ENCODE measurements at regions not wholly inside any gene's neighbourhood (a gene's known extent, or its start where the extent isn't known, plus 50 kb on each side); places are given as distances from the start of the nearest gene placed in this dataset.

GRCh38 chr15:69818529-69818928 lies 279.2 kb downstream of the TLE3 start:
- no peak for TF ChIP-seq CTCF (IDR thresholded peaks at IDR 0.05; ENCODE audit: low read depth, low read length)
- no peak overlapping the region for H3K4me3 ChIP-seq (ENCODE audit: low read depth, low read length)

GRCh38 chr15:69819371-69819770 lies 278.3 kb downstream of the TLE3 start:
- H3K4me3 ChIP-seq (ENCODE audit: low read depth, low read length): no peak overlapping the region
- no peak for TF ChIP-seq CTCF (IDR thresholded peaks at IDR 0.05; ENCODE audit: low read depth, low read length)

- no peak for TF ChIP-seq CTCF (IDR thresholded peaks at IDR 0.05; ENCODE audit: low read depth, low read length)
- H3K4me3 ChIP-seq (ENCODE audit: low read depth, low read length): no peak overlapping the region
These were observed 276.9 kb downstream of the TLE3 start for GRCh38 chr15:69820819-69821218.

- H3K4me3 ChIP-seq (ENCODE audit: low read depth, low read length): no peak overlapping the region
- TF ChIP-seq CTCF (IDR thresholded peaks at IDR 0.05; ENCODE audit: low read depth, low read length): no peak
These were observed 274.4 kb downstream of the TLE3 start for GRCh38 chr15:69823223-69823907.

GRCh38 chr15:69824075-69824876 lies 273.4 kb downstream of the TLE3 start:
- TF ChIP-seq CTCF (IDR thresholded peaks at IDR 0.05; ENCODE audit: low read depth, low read length): no peak

GRCh38 chr15:69824877-69825406 lies 272.8 kb downstream of the TLE3 start:
- H3K4me3 ChIP-seq (ENCODE audit: low read depth, low read length): no peak overlapping the region
- TF ChIP-seq CTCF (IDR thresholded peaks at IDR 0.05; ENCODE audit: low read depth, low read length): no peak

More at GRCh38 chr15:69824075-69824876, 273.4 kb downstream of the TLE3 start:
- H3K4me3 ChIP-seq (ENCODE audit: low read depth, low read length): no peak overlapping the region
